ENCODE measurements at regions not wholly inside any gene's neighbourhood (a gene's known extent, or its start where the extent isn't known, plus 50 kb on each side); places are given as distances from the start of the nearest gene placed in this dataset.

DNA sequence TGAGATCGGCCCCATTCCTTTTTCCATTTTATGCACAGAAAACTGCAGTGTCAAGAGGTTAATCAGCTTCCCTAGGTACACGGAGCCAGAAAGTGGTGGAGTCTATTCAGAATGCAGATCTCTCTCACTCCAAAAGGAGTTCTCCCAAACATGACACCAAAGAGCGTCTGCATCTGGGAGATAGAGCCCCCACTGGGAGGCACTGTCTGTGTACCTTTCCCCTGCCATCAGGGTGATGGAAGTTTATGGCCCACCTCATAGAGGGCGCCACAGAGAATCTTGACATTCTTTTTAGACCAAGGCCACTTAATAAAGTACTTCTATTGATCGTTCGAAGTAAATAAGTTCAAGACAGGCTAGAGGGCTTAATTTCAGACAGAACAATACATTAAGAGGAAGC lies 493.7 kb upstream of the ERCC4 start:
- TF ChIP-seq, protein P1, sequence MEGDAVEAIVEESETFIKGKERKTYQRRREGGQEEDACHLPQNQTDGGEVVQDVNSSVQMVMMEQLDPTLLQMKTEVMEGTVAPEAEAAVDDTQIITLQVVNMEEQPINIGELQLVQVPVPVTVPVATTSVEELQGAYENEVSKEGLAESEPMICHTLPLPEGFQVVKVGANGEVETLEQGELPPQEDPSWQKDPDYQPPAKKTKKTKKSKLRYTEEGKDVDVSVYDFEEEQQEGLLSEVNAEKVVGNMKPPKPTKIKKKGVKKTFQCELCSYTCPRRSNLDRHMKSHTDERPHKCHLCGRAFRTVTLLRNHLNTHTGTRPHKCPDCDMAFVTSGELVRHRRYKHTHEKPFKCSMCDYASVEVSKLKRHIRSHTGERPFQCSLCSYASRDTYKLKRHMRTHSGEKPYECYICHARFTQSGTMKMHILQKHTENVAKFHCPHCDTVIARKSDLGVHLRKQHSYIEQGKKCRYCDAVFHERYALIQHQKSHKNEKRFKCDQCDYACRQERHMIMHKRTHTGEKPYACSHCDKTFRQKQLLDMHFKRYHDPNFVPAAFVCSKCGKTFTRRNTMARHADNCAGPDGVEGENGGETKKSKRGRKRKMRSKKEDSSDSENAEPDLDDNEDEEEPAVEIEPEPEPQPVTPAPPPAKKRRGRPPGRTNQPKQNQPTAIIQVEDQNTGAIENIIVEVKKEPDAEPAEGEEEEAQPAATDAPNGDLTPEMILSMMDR (tag by site-specific recombination; IDR thresholded peaks at IDR 0.05), result no peak
- TF ChIP-seq ZNF138 (tag by site-specific recombination; IDR thresholded peaks at IDR 0.05; ENCODE audit: borderline replicate concordance) (no peak), GLI4 (tag by site-specific recombination; IDR thresholded peaks at IDR 0.05) (no peak), ZNF701 (tag by site-specific recombination; IDR thresholded peaks at IDR 0.05) (no peak), ZNF514 (tag by site-specific recombination; IDR thresholded peaks at IDR 0.05) (no peak)
- TF ChIP-seq, protein P2, sequence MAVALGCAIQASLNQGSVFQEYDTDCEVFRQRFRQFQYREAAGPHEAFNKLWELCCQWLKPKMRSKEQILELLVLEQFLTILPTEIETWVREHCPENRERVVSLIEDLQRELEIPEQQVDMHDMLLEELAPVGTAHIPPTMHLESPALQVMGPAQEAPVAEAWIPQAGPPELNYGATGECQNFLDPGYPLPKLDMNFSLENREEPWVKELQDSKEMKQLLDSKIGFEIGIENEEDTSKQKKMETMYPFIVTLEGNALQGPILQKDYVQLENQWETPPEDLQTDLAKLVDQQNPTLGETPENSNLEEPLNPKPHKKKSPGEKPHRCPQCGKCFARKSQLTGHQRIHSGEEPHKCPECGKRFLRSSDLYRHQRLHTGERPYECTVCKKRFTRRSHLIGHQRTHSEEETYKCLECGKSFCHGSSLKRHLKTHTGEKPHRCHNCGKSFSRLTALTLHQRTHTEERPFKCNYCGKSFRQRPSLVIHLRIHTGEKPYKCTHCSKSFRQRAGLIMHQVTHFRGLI (tag by site-specific recombination; IDR thresholded peaks at IDR 0.05), result no peak
